HepG2 (cell line): ENCODE measurements at regions not wholly inside any gene's neighbourhood (a gene's known extent, or its start where the extent isn't known, plus 50 kb on each side); places are given as distances from the start of the nearest gene placed in this dataset.

Source experiments
- ATAC-seq: fragments of 200-7000 bp; cut with Tn5 transposase; 3 replicates; pipeline ENCODE4 v1.9.1; 2020; ENCODE audit warnings: mild to moderate bottlenecking, moderate library complexity
- BruUV-seq: library from RNA; stranded (reverse); fragments of 400-500 nt; replicated peaks from 2 replicates; lab custom pipeline; 2021; lab: Mats Ljungman, UMichigan
- CTCF ChIA-PET: fragments of 300-600 bp; formaldehyde crosslinking; extraction: SDS; loops from one replicate; lab custom pipeline; 2021; ENCODE audit warnings: low total read pairs, inconsistent platforms, low intra/inter-chr PET ratio; lab: Yijun Ruan, JAX
- POLR2A ChIA-PET: fragments of 350-600 bp; sonication (Branson Sonifier 250); formaldehyde crosslinking; loops from one replicate; lab custom pipeline; 2020; ENCODE audit warnings: antibody characterized with exemption, inconsistent platforms; lab: Yijun Ruan, JAX
- DNase-seq: peaks from one replicate; pipeline ENCODE4 v3.0.0-alpha.2; 2015; ENCODE audit warnings: low spot score
- FAIRE-seq: peaks from 3 replicates; lab custom pipeline; 2011; peaks lifted over from hg19 to GRCh38; lab: Jason Lieb, UNC
- H2AFZ ChIP-seq: one replicate; pipeline ENCODE4 v1.6.1; 2011; ENCODE audit warnings: low read length, inconsistent platforms
- H3K27ac ChIP-seq: fragments of 300-600 bp; 3 replicates; pipeline ENCODE4 v1.8.0; 2011; ENCODE audit warnings: mixed run types, mild to moderate bottlenecking, mixed read lengths, low read length, inconsistent platforms; ENCODE audit not compliant: insufficient read depth; ENCODE audit errors: extremely low read length
- H3K27me3 ChIP-seq, 2 experiments: fragments of 200-600 bp in 1 of 2; 2 replicates in 1 of 2; 3 replicates in 1 of 2; pipeline versions ENCODE4 v1.6.0 to v1.8.0; 2011; ENCODE audit warnings: low read length in 2 of 2, mild to moderate bottlenecking in 2 of 2, moderate library complexity in 2 of 2, inconsistent platforms in 1 of 2; ENCODE audit not compliant: insufficient read depth in 2 of 2, control insufficient read depth in 1 of 2
- H3K36me3 ChIP-seq, 2 experiments: fragments of 200-600 bp in 1 of 2; replicated peaks in 1 of 2; 2 replicates in 1 of 2; 3 replicates in 1 of 2; pipeline versions ENCODE4 v1.5.1 to v1.8.0; 2011; ENCODE audit warnings: low read length in 2 of 2, inconsistent platforms in 1 of 2; ENCODE audit not compliant: insufficient read depth in 2 of 2, control insufficient read depth in 1 of 2
- H3K4me1 ChIP-seq: 2 replicates; pipeline ENCODE4 v1.5.1; 2012; ENCODE audit warnings: low read length, inconsistent platforms; ENCODE audit not compliant: insufficient read depth
- H3K4me2 ChIP-seq: 2 replicates; pipeline ENCODE4 v1.6.0; 2011; ENCODE audit warnings: low read depth, low read length, inconsistent platforms
- H3K4me3 ChIP-seq, 3 experiments: fragments of 200-600 bp in 1 of 3; sonication (generic), shearing (Covaris generic) in 1 of 3; replicated peaks in 1 of 3; 2 replicates each; pipeline ENCODE4 v1.5.1; 2011 to 2016; ENCODE audit warnings: low read length in 3 of 3, inconsistent platforms in 2 of 3, low read depth in 2 of 3, mild to moderate bottlenecking in 2 of 3, control low read depth in 1 of 3, mixed read lengths in 1 of 3; ENCODE audit not compliant: insufficient read depth in 1 of 3
- H3K79me2 ChIP-seq: one replicate; pipeline ENCODE4 v1.6.1; 2011; ENCODE audit warnings: low read length, inconsistent platforms; ENCODE audit not compliant: insufficient read depth
- H3K9ac ChIP-seq: 2 replicates; pipeline ENCODE4 v1.6.0; 2011; ENCODE audit warnings: mild to moderate bottlenecking, low read depth, low read length, inconsistent platforms; ENCODE audit not compliant: insufficient read depth
- H3K9me3 ChIP-seq: 2 replicates; pipeline ENCODE4 v1.5.1; 2012; ENCODE audit warnings: mild to moderate bottlenecking, low read length
- H4K20me1 ChIP-seq: 2 replicates; pipeline ENCODE4 v1.6.0; 2011; ENCODE audit warnings: inconsistent platforms, mild to moderate bottlenecking, low read length, moderate library complexity; ENCODE audit not compliant: insufficient read depth
- E2F1 ChIP-seq: sonication (generic); formaldehyde crosslinking; IDR thresholded peaks from 2 replicates; pipeline ENCODE4 v1.5.0; 2020; ENCODE audit warnings: missing genetic modification reagents
- EEA1 ChIP-seq: sonication (generic); formaldehyde crosslinking; IDR thresholded peaks from 2 replicates; pipeline ENCODE4 v1.5.1; 2020; ENCODE audit warnings: mild to moderate bottlenecking, missing genetic modification reagents, borderline replicate concordance
- ELF1 ChIP-seq: sonication (generic); formaldehyde crosslinking; IDR thresholded peaks from 2 replicates; pipeline ENCODE4 v1.4.0; 2020; ENCODE audit warnings: missing genetic modification reagents
- LCORL ChIP-seq, 2 experiments: fragments of 450-650 bp in 1 of 2; sonication (generic) in 1 of 2; formaldehyde crosslinking in 1 of 2; IDR thresholded peaks; 2 replicates each; pipeline versions ENCODE4 v1.5.0 to v1.6.1; 2017 to 2020; ENCODE audit warnings: antibody characterized with exemption in 1 of 2, missing genetic modification reagents in 1 of 2
- MAFK ChIP-seq, 2 experiments: IDR thresholded peaks in 1 of 2; conservative IDR thresholded peaks in 1 of 2; 2 replicates each; pipeline ENCODE4 v1.6.1; 2011; ENCODE audit warnings: improper control_type of control experiment in 2 of 2, low read length in 2 of 2
- MTF1 ChIP-seq: sonication (generic); formaldehyde crosslinking; IDR thresholded peaks from 2 replicates; pipeline ENCODE4 v1.5.0; 2020; ENCODE audit warnings: missing genetic modification reagents
- NR2C2 ChIP-seq: sonication (generic); formaldehyde crosslinking; IDR thresholded peaks from 2 replicates; pipeline ENCODE4 v1.4.0; 2020; ENCODE audit warnings: missing genetic modification reagents, mild to moderate bottlenecking, moderate library complexity, borderline replicate concordance
- NR2F6 ChIP-seq, 2 experiments: IDR thresholded peaks; 2 replicates each; pipeline ENCODE4 v1.6.1; 2016; ENCODE audit warnings: antibody characterized with exemption in 1 of 2, mild to moderate bottlenecking in 1 of 2
- SIN3B ChIP-seq: fragments of 150-350 bp; IDR thresholded peaks from 2 replicates; pipeline ENCODE4 v1.6.1; 2014; ENCODE audit warnings: low read length
- SNAI1 ChIP-seq: sonication (generic); formaldehyde crosslinking; IDR thresholded peaks from 2 replicates; pipeline ENCODE4 v1.5.0; 2020; ENCODE audit warnings: mild to moderate bottlenecking, missing genetic modification reagents, borderline replicate concordance
- SOX5 ChIP-seq: IDR thresholded peaks from 2 replicates; pipeline ENCODE4 v1.6.1; 2016; ENCODE audit warnings: borderline replicate concordance
- ZEB1 ChIP-seq: IDR thresholded peaks from 2 replicates; pipeline ENCODE4 v1.6.1; 2012; ENCODE audit warnings: mild to moderate bottlenecking, low read depth, inconsistent platforms; ENCODE audit not compliant: insufficient replicate concordance
- WGBS: methylation state at CpG from one replicate; pipeline ENCODE4 v1.1.6; 2017; ENCODE audit warnings: low lambda C conversion rate; 5-methylcytosine and 5-hydroxymethylcytosine counted together
- in situ Hi-C: cut with HindIII; loops from 2 replicates; pipeline ENCODE4 v1.10.0; 2017; ENCODE audit warnings: low pct_unique_long_range_greater_than_20kb; ENCODE audit not compliant: extremely low pct_ligation_motif_present
- intact Hi-C: fragments of 100-400 bp; cut with micrococcal nuclease; formaldehyde crosslinking; loops from one replicate; pipeline ENCODE4 v1.10.0; 2022; ENCODE audit not compliant: unreplicated experiment

- BruUV-seq = no TSS peak
- intact Hi-C loops (no loop called here), in situ Hi-C loops (no loop called here)
- H3K4me2 ChIP-seq = no peak overlapping the region
- H3K9ac ChIP-seq = no peak overlapping the region
- DNase-seq (no peak), FAIRE-seq (no peak), ATAC-seq (no peak)
- no peaks in the 10 kb centered on the region; a peak in 1 of 5 replicates for H3K27me3 ChIP-seq
- 19% methylated on average over 2 of the region's 8 CpGs for WGBS
- H3K4me3 ChIP-seq = no peak overlapping the region
- no peak overlapping the region for H2AFZ ChIP-seq
- no peaks in the 10 kb centered on the region for H3K79me2 ChIP-seq
- ChIA-PET POLR2A (no interaction called here), CTCF (no interaction called here)
- no peaks in the 10 kb centered on the region for H4K20me1 ChIP-seq
- TF ChIP-seq NR2F6 (IDR thresholded peaks at IDR 0.05) (no peak), NR2F6 (CRISPR knock-in tag; IDR thresholded peaks at IDR 0.05) (no peak), MAFK (conservative IDR thresholded peaks at IDR 0.05 in 1 of 2, IDR thresholded peaks at IDR 0.05 in 1 of 2; ENCODE audit: low read length in 2 of 2) (no peak), ELF1 (CRISPR knock-in tag) (no peak), SOX5 (CRISPR knock-in tag) (no peak), NR2C2 (CRISPR knock-in tag) (no peak), EEA1 (CRISPR knock-in tag) (no peak), MTF1 (CRISPR knock-in tag) (no peak), SIN3B (no peak), E2F1 (CRISPR knock-in tag) (no peak), SNAI1 (CRISPR knock-in tag) (no peak), ZEB1 (no peak), LCORL (IDR thresholded peaks at IDR 0.05) (no peak), LCORL (CRISPR knock-in tag; IDR thresholded peaks at IDR 0.05) (no peak)
- no peak overlapping the region for H3K27ac ChIP-seq
- no peaks in the 10 kb centered on the region for H3K4me1 ChIP-seq
- H3K9me3 ChIP-seq = no peaks in the 10 kb centered on the region
- no peaks in the 10 kb centered on the region for H3K36me3 ChIP-seq
Measured at GRCh38 chrX:1106478-1107210, 105.8 kb downstream of the CRLF2 start.
